SK-N-MC (cell line): ENCODE measurements at regions not wholly inside any gene's neighbourhood (a gene's known extent, or its start where the extent isn't known, plus 50 kb on each side); places are given as distances from the start of the nearest gene placed in this dataset.

Source experiments
- EZH2 ChIP-seq: fragments of 200-600 bp; sonication (generic); IDR thresholded peaks from one replicate; pipeline ENCODE4 v1.6.1; 2017; ENCODE audit warnings: antibody characterized with exemption
- FOXP2 ChIP-seq: optimal IDR thresholded peaks from 2 replicates; pipeline ENCODE3; 2011; ENCODE audit warnings: mild to moderate bottlenecking, moderate library complexity; ENCODE audit not compliant: insufficient read depth; ENCODE audit errors: extremely low read length, control extremely low read depth
- POLR2AphosphoS5 ChIP-seq: IDR thresholded peaks from 2 replicates; pipeline ENCODE4 v1.6.1; 2012; ENCODE audit warnings: mild to moderate bottlenecking, low read depth, low read length, borderline replicate concordance

DNA sequence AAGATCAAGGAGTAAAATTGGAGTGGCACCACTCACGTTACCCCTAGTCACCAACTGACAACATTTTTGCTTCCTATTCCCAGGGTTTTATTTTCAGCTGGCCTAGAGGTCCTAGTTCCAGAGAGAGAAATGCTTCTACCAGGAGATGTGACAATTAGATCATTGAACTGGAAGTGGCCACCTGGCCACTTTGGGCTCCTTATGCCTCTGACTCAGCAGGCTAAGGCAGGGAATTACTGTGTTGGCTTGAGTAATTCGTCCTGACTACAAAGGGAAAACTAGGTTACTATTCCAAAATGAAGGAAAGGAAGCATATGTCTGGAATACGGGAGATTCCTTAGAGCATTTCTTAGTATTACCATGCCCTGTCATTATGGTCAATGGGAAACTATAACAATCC lies 831.6 kb upstream of the NDST4 start:
- no peak for TF ChIP-seq EZH2
- no peak for TF ChIP-seq POLR2AphosphoS5
- no peak for TF ChIP-seq FOXP2
